Tibial artery (tissue), 4 donors: ENCODE measurements at regions not wholly inside any gene's neighbourhood (a gene's known extent, or its start where the extent isn't known, plus 50 kb on each side); places are given as distances from the start of the nearest gene placed in this dataset.

ENCODE experiments used
- DNase-seq, 2 donors: peaks; one replicate each; pipeline ENCODE4 v3.0.0-alpha.2; 2019
- H3K27ac ChIP-seq, 2 donors: fragments of 200-600 bp; sonication (generic) in 1 of 2; 1 replicate in 1 of 2; 2 replicates in 1 of 2; pipeline ENCODE4 v1.5.1; 2018 to 2019; ENCODE audit warnings: mild to moderate bottlenecking in 1 of 2
- H3K27me3 ChIP-seq, 2 donors: fragments of 200-600 bp; sonication (generic) in 1 of 2; one replicate each; pipeline versions ENCODE4 v1.5.1 to v1.6.0; 2016 to 2019
- H3K36me3 ChIP-seq, 3 donors: fragments of 200-600 bp; sonication (generic) in 2 of 3; one replicate each; pipeline ENCODE4 v1.5.1; 2016 to 2019; ENCODE audit warnings: mild to moderate bottlenecking in 2 of 3
- H3K4me1 ChIP-seq, 4 donors: fragments of 200-600 bp; sonication (generic) in 2 of 4; 1 replicate in 3 of 4; 2 replicates in 1 of 4; pipeline ENCODE4 v1.5.1; 2016 to 2019
- H3K4me3 ChIP-seq, 2 donors: fragments of 200-600 bp; sonication (generic) in 1 of 2; 1 replicate in 1 of 2; 2 replicates in 1 of 2; pipeline ENCODE4 v1.5.1; 2018 to 2019; ENCODE audit warnings: mild to moderate bottlenecking in 2 of 2
- H3K9me3 ChIP-seq, 3 donors: fragments of 200-600 bp; sonication (generic) in 1 of 3; one replicate each; pipeline ENCODE4 v1.5.1; 2016 to 2019
- intact Hi-C: fragments of 100-400 bp; cut with DNase I; formaldehyde crosslinking; loops from one replicate; pipeline ENCODE4 v1.15.0; 2023; ENCODE audit warnings: low total_unique reads
- TF ChIP-seq, protein P1 (sequence below), 2 experiments: fragments of 200-600 bp in 1 of 2; fragments of 450-650 bp in 1 of 2; IDR thresholded peaks; one replicate each; pipeline ENCODE4 v1.5.1; 2017 to 2019; ENCODE audit warnings: antibody characterized with exemption in 2 of 2, mild to moderate bottlenecking in 1 of 2, moderate library complexity in 1 of 2

DNA sequence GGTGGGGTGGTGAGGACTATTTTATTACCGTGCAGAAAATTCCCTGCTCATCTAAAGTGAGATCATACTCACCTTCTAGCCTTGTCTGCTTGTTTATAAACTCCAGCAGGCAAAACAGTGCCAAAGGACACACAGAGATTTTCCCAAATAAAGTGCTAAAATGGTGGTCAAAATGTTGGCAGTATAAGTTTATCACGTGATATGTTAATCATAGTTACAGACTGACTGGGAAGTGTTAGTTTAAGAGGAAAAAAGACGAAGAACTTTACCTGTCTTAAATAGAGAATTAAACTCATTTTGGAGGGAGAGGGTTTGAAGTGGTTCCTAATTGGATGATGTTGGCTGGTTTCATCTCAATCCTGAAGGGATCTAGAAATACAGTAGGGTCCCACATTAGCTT is 691.7 kb upstream of the FANCL start:
- no peaks in the 10 kb centered on the region for H3K4me1 ChIP-seq
- no peak for DNase-seq
- TF ChIP-seq, protein P1, sequence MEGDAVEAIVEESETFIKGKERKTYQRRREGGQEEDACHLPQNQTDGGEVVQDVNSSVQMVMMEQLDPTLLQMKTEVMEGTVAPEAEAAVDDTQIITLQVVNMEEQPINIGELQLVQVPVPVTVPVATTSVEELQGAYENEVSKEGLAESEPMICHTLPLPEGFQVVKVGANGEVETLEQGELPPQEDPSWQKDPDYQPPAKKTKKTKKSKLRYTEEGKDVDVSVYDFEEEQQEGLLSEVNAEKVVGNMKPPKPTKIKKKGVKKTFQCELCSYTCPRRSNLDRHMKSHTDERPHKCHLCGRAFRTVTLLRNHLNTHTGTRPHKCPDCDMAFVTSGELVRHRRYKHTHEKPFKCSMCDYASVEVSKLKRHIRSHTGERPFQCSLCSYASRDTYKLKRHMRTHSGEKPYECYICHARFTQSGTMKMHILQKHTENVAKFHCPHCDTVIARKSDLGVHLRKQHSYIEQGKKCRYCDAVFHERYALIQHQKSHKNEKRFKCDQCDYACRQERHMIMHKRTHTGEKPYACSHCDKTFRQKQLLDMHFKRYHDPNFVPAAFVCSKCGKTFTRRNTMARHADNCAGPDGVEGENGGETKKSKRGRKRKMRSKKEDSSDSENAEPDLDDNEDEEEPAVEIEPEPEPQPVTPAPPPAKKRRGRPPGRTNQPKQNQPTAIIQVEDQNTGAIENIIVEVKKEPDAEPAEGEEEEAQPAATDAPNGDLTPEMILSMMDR (IDR thresholded peaks at IDR 0.05): no peak
- no peaks in the 10 kb centered on the region for H3K27me3 ChIP-seq
- H3K27ac ChIP-seq: no peak overlapping the region
- intact Hi-C loops: no loop called here
- no peaks in the 10 kb centered on the region for H3K36me3 ChIP-seq
- no peak overlapping the region for H3K4me3 ChIP-seq
- no peaks in the 10 kb centered on the region for H3K9me3 ChIP-seq

DNA sequence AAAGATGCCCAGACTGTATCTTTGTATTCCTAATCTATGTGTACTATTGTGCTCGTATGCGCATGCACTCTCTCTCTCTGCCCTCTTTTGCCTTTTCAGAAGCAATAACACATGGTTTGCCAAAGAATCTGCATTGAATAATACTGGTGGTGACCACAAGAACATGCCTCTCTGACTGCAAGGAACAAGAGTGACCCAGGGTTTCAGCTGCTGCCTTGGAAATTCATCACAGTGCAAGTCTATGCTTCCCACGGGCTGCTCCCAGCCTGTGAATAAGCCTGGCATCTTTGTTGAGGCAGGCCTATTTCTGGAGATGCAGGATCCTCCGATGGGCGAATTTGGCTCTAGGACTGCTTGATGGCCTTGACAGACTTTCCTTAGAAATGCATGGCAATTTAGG is 689.4 kb upstream of the FANCL start:
- H3K27ac ChIP-seq: no peak overlapping the region
- no peaks in the 10 kb centered on the region for H3K36me3 ChIP-seq
- H3K4me3 ChIP-seq: no peak overlapping the region
- H3K9me3 ChIP-seq: no peaks in the 10 kb centered on the region
- intact Hi-C loops: no loop called here
- no peaks in the 10 kb centered on the region for H3K27me3 ChIP-seq
- H3K4me1 ChIP-seq: no peaks in the 10 kb centered on the region
- DNase-seq: no peak
- TF ChIP-seq, protein P1 (IDR thresholded peaks at IDR 0.05): no peak

DNA sequence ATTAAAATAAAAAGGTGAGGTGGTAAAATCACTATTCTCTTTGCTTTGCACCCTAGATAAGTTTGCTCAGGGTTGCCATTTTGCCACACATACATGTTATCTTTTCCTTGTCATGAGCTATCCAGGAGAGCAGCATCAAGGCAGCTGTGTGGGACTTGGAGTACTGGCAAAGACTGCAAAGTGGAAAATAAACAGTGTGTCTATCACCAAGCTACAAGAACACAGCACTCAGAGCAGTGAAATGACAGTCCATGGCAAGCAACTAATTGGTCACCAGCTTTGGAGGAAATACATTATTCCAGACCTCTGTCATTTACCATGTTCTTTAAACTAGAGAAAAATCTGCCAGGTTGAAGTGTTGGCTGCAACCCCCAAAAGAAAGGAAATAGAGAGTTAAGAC is 687.8 kb upstream of the FANCL start:
- H3K36me3 ChIP-seq: no peaks in the 10 kb centered on the region
- no peak overlapping the region for H3K4me3 ChIP-seq
- H3K4me1 ChIP-seq: no peaks in the 10 kb centered on the region
- TF ChIP-seq, protein P1 (IDR thresholded peaks at IDR 0.05): no peak
- DNase-seq: no peak
- no peaks in the 10 kb centered on the region for H3K27me3 ChIP-seq
- no peak overlapping the region for H3K27ac ChIP-seq
- intact Hi-C loops: no loop called here
- no peaks in the 10 kb centered on the region for H3K9me3 ChIP-seq

DNA sequence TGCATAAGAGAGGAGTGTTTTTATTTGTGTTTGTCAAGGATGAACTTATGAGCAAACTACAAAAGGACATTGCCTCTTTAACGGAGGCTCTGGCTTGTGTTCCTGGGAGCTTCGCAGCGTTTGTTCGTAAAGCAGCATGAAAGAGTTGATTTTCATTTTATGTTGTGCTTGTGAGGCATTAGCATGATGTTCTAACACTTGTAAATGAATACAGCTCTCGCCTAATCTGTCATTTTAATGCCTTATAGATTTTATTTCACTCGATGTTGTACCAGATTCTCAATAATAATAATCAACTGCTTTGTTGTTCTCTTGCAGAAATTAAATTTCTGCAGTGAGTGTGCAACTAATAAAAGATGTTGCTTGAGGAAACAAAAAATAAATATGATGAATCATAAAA is 687.3 kb upstream of the FANCL start:
- Histone ChIP-seq H3K27ac (no peak overlapping the region), H3K36me3 (no peaks in the 10 kb centered on the region), H3K4me3 (no peak overlapping the region), H3K4me1 (no peaks in the 10 kb centered on the region), H3K27me3 (no peaks in the 10 kb centered on the region), H3K9me3 (no peaks in the 10 kb centered on the region)
- intact Hi-C loops: no loop called here
- no peak for DNase-seq
- TF ChIP-seq, protein P1 (IDR thresholded peaks at IDR 0.05): no peak

DNA sequence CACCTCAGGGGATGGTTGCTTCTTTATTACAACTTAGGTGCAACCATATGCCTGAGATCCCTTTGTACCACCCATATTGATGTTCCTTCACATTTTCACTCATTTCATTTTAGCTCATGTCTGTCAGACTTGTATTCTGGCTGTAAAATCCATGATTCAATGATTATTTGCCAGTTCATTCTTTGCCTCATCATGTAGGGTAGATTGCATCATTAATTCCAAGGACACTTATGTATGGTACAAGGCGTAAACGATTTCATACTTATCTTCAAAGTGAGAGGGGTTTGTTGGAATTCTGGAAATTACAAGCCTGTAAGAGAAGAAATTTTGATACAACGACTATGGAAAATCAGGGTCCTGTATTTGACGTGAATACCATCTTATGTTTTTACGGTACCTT is 685.0 kb upstream of the FANCL start:
- Histone ChIP-seq H3K36me3 (no peaks in the 10 kb centered on the region), H3K9me3 (no peaks in the 10 kb centered on the region), H3K4me1 (no peaks in the 10 kb centered on the region), H3K27me3 (no peaks in the 10 kb centered on the region), H3K27ac (no peak overlapping the region), H3K4me3 (no peak overlapping the region)
- TF ChIP-seq, protein P1 (IDR thresholded peaks at IDR 0.05): no peak
- no peak for DNase-seq
- intact Hi-C loops: no loop called here

DNA sequence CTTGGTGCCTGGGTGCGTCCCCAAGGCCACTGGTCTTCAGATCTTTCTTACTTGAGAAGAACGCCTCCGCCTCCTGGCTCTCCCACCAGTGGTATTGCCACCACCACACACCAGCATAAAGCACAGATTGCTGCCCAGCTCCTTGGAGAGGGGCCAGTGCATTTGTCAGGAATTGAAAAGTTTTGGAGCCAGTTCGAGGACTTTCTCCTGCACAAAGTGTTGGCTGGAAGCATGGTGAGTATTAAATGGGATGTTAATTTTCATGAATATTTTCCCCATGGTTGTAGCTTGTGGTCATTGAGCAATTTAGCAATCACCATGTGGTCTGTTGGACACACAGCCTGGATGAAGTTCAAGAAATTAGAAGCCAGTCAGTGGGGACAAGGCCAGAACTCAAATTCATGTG is 684.6 kb upstream of the FANCL start:
- Histone ChIP-seq H3K27me3 (no peaks in the 10 kb centered on the region), H3K27ac (no peak overlapping the region), H3K36me3 (no peaks in the 10 kb centered on the region), H3K4me1 (no peaks in the 10 kb centered on the region), H3K9me3 (no peaks in the 10 kb centered on the region), H3K4me3 (no peak overlapping the region)
- TF ChIP-seq, protein P1 (IDR thresholded peaks at IDR 0.05): no peak
- DNase-seq: no peak
- intact Hi-C loops: no loop called here
